Loucy (cell line): ENCODE measurements at regions not wholly inside any gene's neighbourhood (a gene's known extent, or its start where the extent isn't known, plus 50 kb on each side); places are given as distances from the start of the nearest gene placed in this dataset.

Source experiments
- H2AFZ ChIP-seq: fragments of 200-600 bp; sonication (generic); 2 replicates; pipeline ENCODE4 v1.6.0; 2016; ENCODE audit warnings: antibody characterized with exemption, mild to moderate bottlenecking, low read length, moderate library complexity
- H3F3A ChIP-seq: fragments of 200-600 bp; 2 replicates; pipeline ENCODE4 v1.6.0; 2016; ENCODE audit warnings: antibody characterized with exemption, low read depth, mild to moderate bottlenecking
- H3K27me3 ChIP-seq: fragments of 200-600 bp; sonication (generic); 2 replicates; pipeline ENCODE4 v1.6.1; 2014; ENCODE audit warnings: low read length, mild to moderate bottlenecking; ENCODE audit not compliant: insufficient read depth, poor library complexity, severe bottlenecking
- H3K36me3 ChIP-seq: fragments of 200-600 bp; sonication (generic); 2 replicates; pipeline ENCODE4 v1.6.1; 2016; ENCODE audit warnings: low read length; ENCODE audit not compliant: insufficient read depth
- H3K4me1 ChIP-seq: fragments of 200-600 bp; sonication (generic); 2 replicates; pipeline ENCODE4 v1.5.1; 2014; ENCODE audit warnings: low read length, mild to moderate bottlenecking; ENCODE audit not compliant: insufficient read depth, poor library complexity, severe bottlenecking
- H3K4me2 ChIP-seq: fragments of 200-600 bp; sonication (generic); 2 replicates; pipeline ENCODE4 v1.6.0; 2014; ENCODE audit warnings: antibody characterized with exemption, low read length, low read depth, mild to moderate bottlenecking; ENCODE audit not compliant: poor library complexity, severe bottlenecking
- H3K4me3 ChIP-seq: fragments of 200-600 bp; sonication (generic); 2 replicates; pipeline ENCODE4 v1.5.1; 2014; ENCODE audit warnings: low read length, mild to moderate bottlenecking, mixed read lengths; ENCODE audit not compliant: poor library complexity, severe bottlenecking
- H3K79me2 ChIP-seq: fragments of 200-600 bp; sonication (generic); 2 replicates; pipeline ENCODE4 v1.6.1; 2014; ENCODE audit warnings: low read length; ENCODE audit not compliant: insufficient read depth
- H3K9ac ChIP-seq: fragments of 200-600 bp; sonication (generic); 2 replicates; pipeline ENCODE4 v1.6.0; 2014; ENCODE audit warnings: mild to moderate bottlenecking, low read depth, low read length, moderate library complexity; ENCODE audit not compliant: poor library complexity, severe bottlenecking
- H3K9me2 ChIP-seq: fragments of 200-600 bp; sonication (generic); replicated peaks from 2 replicates; pipeline ENCODE4 v1.6.1; 2016; ENCODE audit warnings: low read depth, low read length, mixed read lengths
- H3K9me3 ChIP-seq: fragments of 200-600 bp; sonication (generic); 2 replicates; pipeline ENCODE4 v1.6.1; 2014; ENCODE audit warnings: mild to moderate bottlenecking, antibody characterized with exemption, low read length, low read depth; ENCODE audit not compliant: insufficient read depth
- H4K20me1 ChIP-seq: fragments of 200-600 bp; sonication (generic); 2 replicates; pipeline ENCODE4 v1.6.0; 2014; ENCODE audit warnings: antibody characterized with exemption, low read length, mild to moderate bottlenecking; ENCODE audit not compliant: insufficient read depth, poor library complexity, severe bottlenecking
- CTCF ChIP-seq: fragments of 200-600 bp; sonication (generic); conservative IDR thresholded peaks from 2 replicates; pipeline ENCODE4 v1.5.1; 2014; ENCODE audit warnings: mild to moderate bottlenecking, antibody characterized with exemption, low read length
- EZH2phosphoT487 ChIP-seq: fragments of 200-600 bp; IDR thresholded peaks from 2 replicates; pipeline ENCODE4 v1.6.1; 2018; ENCODE audit warnings: antibody characterized with exemption, mild to moderate bottlenecking, moderate library complexity, borderline replicate concordance

GRCh38 chr2:222058819-222059445 is 239.9 kb downstream of the PAX3 start:
- no peaks in the 10 kb centered on the region for H3F3A ChIP-seq
- H3K79me2 ChIP-seq: no peaks in the 10 kb centered on the region
- no peak overlapping the region for H3K4me2 ChIP-seq
- no peak overlapping the region for H2AFZ ChIP-seq
- H4K20me1 ChIP-seq: no peaks in the 10 kb centered on the region
- no peak overlapping the region for H3K4me3 ChIP-seq
- H3K36me3 ChIP-seq: no peaks in the 10 kb centered on the region
- no peaks in the 10 kb centered on the region for H3K4me1 ChIP-seq
- H3K9me2 ChIP-seq: no peaks in the 10 kb centered on the region
- TF ChIP-seq CTCF: no peak
- TF ChIP-seq EZH2phosphoT487: no peak
- no peak overlapping the region for H3K9ac ChIP-seq
- H3K27me3 ChIP-seq: no peaks in the 10 kb centered on the region
- H3K9me3 ChIP-seq: no peaks in the 10 kb centered on the region

DNA sequence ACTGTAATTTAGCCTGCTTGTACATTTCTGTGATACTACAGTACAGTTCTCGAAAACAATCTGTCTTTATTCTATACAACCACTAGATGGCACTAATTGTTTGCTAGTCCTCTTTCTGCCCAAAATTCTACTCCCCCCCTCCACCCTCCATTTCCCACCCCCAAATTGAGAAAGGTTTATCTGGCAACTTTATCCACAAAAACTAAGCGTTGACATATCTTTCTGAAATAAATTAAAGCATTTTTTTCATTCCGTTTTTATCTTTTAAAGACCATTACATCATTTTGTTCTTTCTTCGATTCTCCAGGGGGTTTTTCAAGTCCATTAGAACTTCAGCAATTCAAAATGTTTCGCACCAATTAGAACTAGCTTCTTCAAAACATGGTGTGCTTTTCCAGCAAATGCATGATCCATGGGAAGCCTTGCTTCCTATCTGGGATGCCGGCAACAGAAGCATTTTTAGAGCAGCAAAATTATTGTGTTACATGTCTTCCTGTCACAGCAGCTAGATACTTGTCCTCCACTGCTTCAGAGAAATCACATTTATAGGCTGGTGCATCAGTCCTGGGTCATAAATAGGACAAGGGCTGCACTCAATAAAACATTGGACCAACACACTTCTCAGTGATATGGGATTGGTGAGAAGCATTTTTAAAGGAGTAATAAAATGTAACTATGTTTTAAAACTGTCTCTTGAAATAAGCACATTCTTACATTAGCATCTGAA is 241.3 kb downstream of the PAX3 start:
- Histone ChIP-seq H3K4me1 (no peaks in the 10 kb centered on the region), H3K4me2 (no peak overlapping the region), H4K20me1 (no peaks in the 10 kb centered on the region), H2AFZ (no peak overlapping the region), H3K9ac (no peak overlapping the region), H3K9me3 (no peaks in the 10 kb centered on the region), H3K36me3 (no peaks in the 10 kb centered on the region), H3K79me2 (no peaks in the 10 kb centered on the region), H3K9me2 (no peaks in the 10 kb centered on the region), H3K4me3 (no peak overlapping the region), H3F3A (no peaks in the 10 kb centered on the region), H3K27me3 (no peaks in the 10 kb centered on the region)
- TF ChIP-seq CTCF (peak; percentile 78), EZH2phosphoT487 (no peak)

DNA sequence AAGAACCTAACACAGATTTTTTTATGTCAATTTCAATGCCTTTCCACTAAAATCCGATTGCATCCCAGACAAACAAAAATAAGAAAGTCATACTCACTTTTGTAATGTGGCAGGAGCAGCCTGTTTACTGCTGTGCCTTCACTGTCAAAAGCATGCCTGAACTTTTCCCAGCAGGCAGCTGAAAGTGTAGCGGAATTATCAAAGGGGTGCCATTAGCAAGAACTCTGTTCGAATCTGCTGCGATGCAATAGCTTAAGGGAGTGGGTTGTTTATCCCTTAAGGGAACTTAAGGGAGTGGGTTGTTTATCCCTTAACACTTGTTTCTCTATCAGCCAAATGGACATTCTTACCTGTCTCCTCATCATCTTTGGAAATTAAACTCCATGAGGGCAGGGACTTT is 243.5 kb downstream of the PAX3 start:
- H3K9me2 ChIP-seq: no peaks in the 10 kb centered on the region
- no peaks in the 10 kb centered on the region for H3K79me2 ChIP-seq
- H3K4me3 ChIP-seq: no peak overlapping the region
- no peak for TF ChIP-seq EZH2phosphoT487
- no peak for TF ChIP-seq CTCF
- H3K4me1 ChIP-seq: no peaks in the 10 kb centered on the region
- no peak overlapping the region for H3K4me2 ChIP-seq
- no peak overlapping the region for H3K9ac ChIP-seq
- no peaks in the 10 kb centered on the region for H3K36me3 ChIP-seq
- H3F3A ChIP-seq: no peaks in the 10 kb centered on the region
- no peaks in the 10 kb centered on the region for H3K9me3 ChIP-seq
- no peak overlapping the region for H2AFZ ChIP-seq
- H3K27me3 ChIP-seq: no peaks in the 10 kb centered on the region
- no peaks in the 10 kb centered on the region for H4K20me1 ChIP-seq
